Lung (tissue), 11 donors: ENCODE measurements at regions not wholly inside any gene's neighbourhood (a gene's known extent, or its start where the extent isn't known, plus 50 kb on each side); places are given as distances from the start of the nearest gene placed in this dataset.
A peak's percentile ranks its signal among the peaks of the same experiment; 100 is the strongest.

Experiments used
- ATAC-seq: fragments of 200-7000 bp; cut with Tn5 transposase; one replicate; pipeline ENCODE4 v1.9.1; 2020; ENCODE audit warnings: moderate number of reproducible peaks; ENCODE audit not compliant: insufficient read depth, low FRiP score
- DNase-seq, 3 donors: peaks; one replicate each; pipeline ENCODE4 v3.0.0-alpha.2; 2013 to 2017
- H3K27ac ChIP-seq, 2 donors: one replicate each; pipeline ENCODE4 v1.5.1; 2013; ENCODE audit warnings: mild to moderate bottlenecking in 2 of 2, moderate library complexity in 2 of 2, control low read depth in 1 of 2, inconsistent platforms in 1 of 2, low read depth in 1 of 2, low read length in 1 of 2
- H3K27me3 ChIP-seq, 3 donors: one replicate each; pipeline ENCODE4 v1.5.1; 2013; ENCODE audit warnings: low read length in 2 of 3; ENCODE audit not compliant: control insufficient read depth in 3 of 3, insufficient read depth in 3 of 3
- H3K36me3 ChIP-seq, 4 donors: one replicate each; pipeline ENCODE4 v1.5.1; 2013; ENCODE audit warnings: low read length in 4 of 4, mild to moderate bottlenecking in 1 of 4, moderate library complexity in 1 of 4; ENCODE audit not compliant: control insufficient read depth in 4 of 4, insufficient read depth in 4 of 4
- H3K4me1 ChIP-seq, 5 donors: one replicate each; pipeline ENCODE4 v1.5.1; 2013; ENCODE audit warnings: low read length in 5 of 5, mild to moderate bottlenecking in 2 of 5, moderate library complexity in 1 of 5; ENCODE audit not compliant: control insufficient read depth in 5 of 5, insufficient read depth in 5 of 5
- H3K4me3 ChIP-seq: one replicate; pipeline ENCODE4 v1.5.1; 2013; ENCODE audit warnings: mild to moderate bottlenecking, control low read depth, moderate library complexity
- H3K9ac ChIP-seq, 2 donors: one replicate each; pipeline ENCODE4 v1.5.1; 2013; ENCODE audit warnings: low read length in 2 of 2, control low read depth in 1 of 2; ENCODE audit not compliant: insufficient read depth in 1 of 2
- H3K9me3 ChIP-seq, 4 donors: one replicate each; pipeline ENCODE4 v1.5.1; 2013; ENCODE audit warnings: low read length in 3 of 4, mild to moderate bottlenecking in 1 of 4, moderate library complexity in 1 of 4; ENCODE audit not compliant: control insufficient read depth in 4 of 4, insufficient read depth in 3 of 4
- CTCF ChIP-seq: IDR thresholded peaks from 2 replicates; pipeline ENCODE4 v1.5.1; 2012; ENCODE audit warnings: mild to moderate bottlenecking; ENCODE audit errors: control extremely low read depth, extremely low read depth
- WGBS, 2 donors: extraction: QIAGEN DNeasy Blood & Tissue Kit; methylation state at CpG; one replicate each; pipeline ENCODE4 v1.1.7; 2013; 5-methylcytosine and 5-hydroxymethylcytosine counted together
- donor health status: control.
- donor health status: control.
- donor health status: Bipolar disorder and iron deficiency.
- donor health status: healthy.
- donor health status: DM: yes; HTN: yes; CAD: no.

- no peaks in the 10 kb centered on the region for H3K9me3 ChIP-seq
- H3K9ac ChIP-seq: no peak overlapping the region
- H3K36me3 ChIP-seq: no peaks in the 10 kb centered on the region
- no peaks in the 10 kb centered on the region for H3K27me3 ChIP-seq
- no peak overlapping the region for H3K4me3 ChIP-seq
- H3K4me1 ChIP-seq: no peaks in the 10 kb centered on the region
- ATAC-seq (no peak), DNase-seq (no peak)
- TF ChIP-seq CTCF: no peak
- 89 to 91% methylated on average over 2 of the region's 2 CpGs for WGBS, 2 donors
- H3K27ac ChIP-seq: no peak overlapping the region
Measured at GRCh38 chr18:61001138-61001537, 332.1 kb upstream of the CDH20 start.

- ATAC-seq (peak; percentile 60), DNase-seq (no peak)
- no peak for TF ChIP-seq CTCF
- Histone ChIP-seq H3K9me3 (peaks cover 0 to 3% (median 0%) of the 10 kb centered on the region in 4 donors), H3K27ac (peak overlapping the region in 1 of 2 donors; percentile 45), H3K4me3 (no peak overlapping the region), H3K4me1 (no peaks in the 10 kb centered on the region), H3K36me3 (no peaks in the 10 kb centered on the region), H3K9ac (no peak overlapping the region), H3K27me3 (no peaks in the 10 kb centered on the region)
- 73 to 84% methylated on average over 4 of the region's 4 CpGs for WGBS, 2 donors
Measured at GRCh38 chr18:61006687-61007224, 326.5 kb upstream of the CDH20 start.

- Histone ChIP-seq H3K36me3 (no peaks in the 10 kb centered on the region), H3K27ac (no peak overlapping the region), H3K4me1 (no peaks in the 10 kb centered on the region), H3K27me3 (no peaks in the 10 kb centered on the region), H3K9me3 (peaks cover 0 to 2% (median 0%) of the 10 kb centered on the region in 4 donors), H3K9ac (no peak overlapping the region), H3K4me3 (no peak overlapping the region)
- TF ChIP-seq CTCF: no peak
- ATAC-seq: no peak
- DNase-seq: no peak
- 83 to 86% methylated on average over 3 of the region's 3 CpGs for WGBS, 2 donors
Measured at GRCh38 chr18:61019338-61020301, 313.6 kb upstream of the CDH20 start.
